Body of pancreas (tissue), 4 donors: ENCODE measurements at regions not wholly inside any gene's neighbourhood (a gene's known extent, or its start where the extent isn't known, plus 50 kb on each side); places are given as distances from the start of the nearest gene placed in this dataset.

ENCODE experiments used
- POLR2A ChIP-seq, 3 donors: fragments of 450-650 bp; IDR thresholded peaks; one replicate each; pipeline ENCODE4 v1.6.1; 2016; ENCODE audit warnings: antibody characterized with exemption in 3 of 3, mild to moderate bottlenecking in 2 of 3
- TF ChIP-seq, protein P1 (sequence below), 7 experiments: fragments of 450-650 bp in 4 of 7; fragments of 200-600 bp in 3 of 7; sonication (generic) in 3 of 7; IDR thresholded peaks; one replicate each; pipeline ENCODE4 v1.5.1; 2016 to 2019; ENCODE audit warnings: antibody characterized with exemption in 7 of 7

DNA sequence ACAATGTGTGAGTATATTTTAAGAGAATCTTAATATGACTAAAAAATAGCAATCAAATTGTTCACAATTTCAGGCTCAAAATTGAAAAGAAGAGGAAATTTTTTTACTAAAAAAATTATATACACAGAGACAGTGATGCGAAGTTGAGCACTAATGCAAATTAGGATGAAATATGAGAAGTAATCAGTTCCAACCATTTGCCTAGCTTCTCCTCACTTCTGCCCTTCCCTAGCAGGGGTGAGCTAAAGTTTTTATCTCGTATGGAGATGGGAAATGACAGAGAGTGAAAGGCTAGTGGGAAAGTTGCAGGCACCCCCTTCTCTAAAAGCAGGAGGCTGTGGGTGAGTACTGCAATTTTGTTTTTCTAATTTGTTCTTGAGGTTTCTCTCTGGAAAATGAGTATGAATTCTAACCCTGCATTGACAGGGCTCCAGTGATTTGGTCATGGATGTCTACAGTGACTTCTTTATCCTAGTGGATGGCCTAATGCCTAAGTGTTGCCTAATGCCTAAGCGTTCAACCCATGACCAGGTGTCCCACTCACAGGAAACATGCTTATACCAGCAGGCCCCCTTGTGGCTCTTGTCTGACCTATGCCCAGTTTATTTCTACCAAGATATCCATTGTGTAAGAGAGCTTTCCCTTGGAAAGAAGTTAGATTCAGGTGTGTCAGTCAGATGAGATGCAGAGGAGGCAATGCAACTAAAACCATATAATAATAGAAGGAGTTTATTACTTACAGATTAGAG, 78.0 kb upstream of the HNMT start:
- TF ChIP-seq, protein P1, sequence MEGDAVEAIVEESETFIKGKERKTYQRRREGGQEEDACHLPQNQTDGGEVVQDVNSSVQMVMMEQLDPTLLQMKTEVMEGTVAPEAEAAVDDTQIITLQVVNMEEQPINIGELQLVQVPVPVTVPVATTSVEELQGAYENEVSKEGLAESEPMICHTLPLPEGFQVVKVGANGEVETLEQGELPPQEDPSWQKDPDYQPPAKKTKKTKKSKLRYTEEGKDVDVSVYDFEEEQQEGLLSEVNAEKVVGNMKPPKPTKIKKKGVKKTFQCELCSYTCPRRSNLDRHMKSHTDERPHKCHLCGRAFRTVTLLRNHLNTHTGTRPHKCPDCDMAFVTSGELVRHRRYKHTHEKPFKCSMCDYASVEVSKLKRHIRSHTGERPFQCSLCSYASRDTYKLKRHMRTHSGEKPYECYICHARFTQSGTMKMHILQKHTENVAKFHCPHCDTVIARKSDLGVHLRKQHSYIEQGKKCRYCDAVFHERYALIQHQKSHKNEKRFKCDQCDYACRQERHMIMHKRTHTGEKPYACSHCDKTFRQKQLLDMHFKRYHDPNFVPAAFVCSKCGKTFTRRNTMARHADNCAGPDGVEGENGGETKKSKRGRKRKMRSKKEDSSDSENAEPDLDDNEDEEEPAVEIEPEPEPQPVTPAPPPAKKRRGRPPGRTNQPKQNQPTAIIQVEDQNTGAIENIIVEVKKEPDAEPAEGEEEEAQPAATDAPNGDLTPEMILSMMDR (IDR thresholded peaks at IDR 0.05) = peak in 1 of 7 experiments; percentile 9
- no peak for TF ChIP-seq POLR2A (IDR thresholded peaks at IDR 0.05)
